K562 (cell line): ENCODE measurements at regions not wholly inside any gene's neighbourhood (a gene's known extent, or its start where the extent isn't known, plus 50 kb on each side); places are given as distances from the start of the nearest gene placed in this dataset.

ENCODE experiments used
- ATAC-seq: fragments of 200-7000 bp; cut with Tn5 transposase; 3 replicates; pipeline ENCODE4 v1.9.1; 2020; ENCODE audit warnings: moderate library complexity
- BruUV-seq: library from RNA; stranded (reverse); fragments of 400-500 nt; replicated peaks from 2 replicates; lab custom pipeline; 2021; lab: Mats Ljungman, UMichigan
- CTCF ChIA-PET: fragments of 300-600 bp; formaldehyde crosslinking; extraction: SDS; loops from one replicate; lab custom pipeline; 2021; ENCODE audit warnings: low intra/inter-chr PET ratio; lab: Yijun Ruan, JAX
- POLR2A ChIA-PET: fragments of 300-600, 350-650 bp; sonication (Branson Sonifier 250); formaldehyde crosslinking; extraction: SDS; loops from one replicate; lab custom pipeline; 2021; ENCODE audit warnings: antibody characterized with exemption, inconsistent platforms; lab: Yijun Ruan, JAX
- DNase-seq, 4 experiments: peaks; one replicate each; pipeline versions ENCODE4 v3.0.0 to v3.0.0-alpha.2; 2011 to 2018; ENCODE audit warnings: low spot score in 3 of 4, mixed read lengths in 3 of 4; ENCODE audit errors: extremely low read depth in 1 of 4
- FAIRE-seq: peaks from 2 replicates; lab custom pipeline; 2011; peaks lifted over from hg19 to GRCh38; lab: Jason Lieb, UNC
- H2AFZ ChIP-seq: 2 replicates; pipeline ENCODE4 v1.6.0; 2011; ENCODE audit warnings: low read depth, low read length, control low read depth, inconsistent platforms
- H3K27ac ChIP-seq: fragments of 200-600 bp; 3 replicates; pipeline ENCODE4 v1.8.0; 2011; ENCODE audit warnings: low read depth, mild to moderate bottlenecking, control low read depth, inconsistent platforms, low read length, moderate library complexity, mixed read lengths; ENCODE audit errors: extremely low read depth
- H3K27me3 ChIP-seq, 2 experiments: fragments of 300-600 bp in 1 of 2; 2 replicates in 1 of 2; 3 replicates in 1 of 2; pipeline versions ENCODE4 v1.6.0 to v1.8.0; 2011; ENCODE audit warnings: inconsistent platforms in 2 of 2, low read length in 2 of 2, mild to moderate bottlenecking in 1 of 2, mixed read lengths in 1 of 2, moderate library complexity in 1 of 2; ENCODE audit not compliant: control insufficient read depth in 2 of 2, insufficient read depth in 2 of 2
- H3K36me3 ChIP-seq: fragments of 300-600 bp; 3 replicates; pipeline ENCODE4 v1.8.0; 2011; ENCODE audit warnings: mild to moderate bottlenecking, low read length, inconsistent platforms; ENCODE audit not compliant: control insufficient read depth, insufficient read depth
- H3K4me1 ChIP-seq, 2 experiments: fragments of 200-600 bp in 1 of 2; replicated peaks in 1 of 2; 2 replicates in 1 of 2; 3 replicates in 1 of 2; pipeline versions ENCODE4 v1.5.1 to v1.8.0; 2011; ENCODE audit warnings: inconsistent platforms in 2 of 2, low read length in 2 of 2, mild to moderate bottlenecking in 1 of 2, mixed read lengths in 1 of 2, moderate library complexity in 1 of 2; ENCODE audit not compliant: control insufficient read depth in 2 of 2, insufficient read depth in 2 of 2
- H3K4me2 ChIP-seq: 2 replicates; pipeline ENCODE4 v1.6.1; 2011; ENCODE audit warnings: low read length, control low read depth, inconsistent platforms, mixed read lengths; ENCODE audit not compliant: insufficient read depth
- H3K4me3 ChIP-seq: fragments of 200-600 bp; sonication (generic), shearing (Covaris generic); 2 replicates; pipeline ENCODE4 v1.5.1; 2016; ENCODE audit warnings: control low read depth, inconsistent platforms
- H3K79me2 ChIP-seq: fragments of 200-600 bp; 3 replicates; pipeline ENCODE4 v1.8.0; 2011; ENCODE audit warnings: low read length, inconsistent platforms; ENCODE audit not compliant: control insufficient read depth, insufficient read depth
- H3K9ac ChIP-seq, 2 experiments: 2 replicates each; pipeline versions ENCODE4 v1.6.0 to v1.6.1; 2011; ENCODE audit warnings: low read depth in 2 of 2, low read length in 2 of 2, control low read depth in 1 of 2, inconsistent platforms in 1 of 2, mild to moderate bottlenecking in 1 of 2, mixed read lengths in 1 of 2; ENCODE audit not compliant: insufficient read depth in 1 of 2
- H3K9me1 ChIP-seq: one replicate; pipeline ENCODE4 v1.6.0; 2011; ENCODE audit warnings: inconsistent platforms, mild to moderate bottlenecking, low read length, moderate library complexity; ENCODE audit not compliant: control insufficient read depth, insufficient read depth
- H3K9me3 ChIP-seq: replicated peaks from 2 replicates; pipeline ENCODE4 v1.5.1; 2011; ENCODE audit warnings: low read depth, low read length, inconsistent platforms; ENCODE audit not compliant: control insufficient read depth, insufficient read depth
- H4K20me1 ChIP-seq: replicated peaks from 2 replicates; pipeline ENCODE4 v1.6.1; 2011; ENCODE audit warnings: low read length, inconsistent platforms, mixed read lengths; ENCODE audit not compliant: control insufficient read depth, insufficient read depth
- AFF4 ChIP-seq: sonication (generic); formaldehyde crosslinking; IDR thresholded peaks from 2 replicates; pipeline ENCODE4 v1.8.0; 2023; ENCODE audit warnings: mild to moderate bottlenecking, missing genetic modification reagents
- BHLHE40 ChIP-seq: IDR thresholded peaks from 2 replicates; pipeline ENCODE4 v1.6.1; 2011; ENCODE audit warnings: low read length, improper control_type of control experiment
- DMBX1 ChIP-seq: fragments of 250-450 bp; sonication (Bioruptor Pico); IDR thresholded peaks from 2 replicates; pipeline ENCODE4 v1.8.0; 2022; ENCODE audit warnings: inconsistent platforms, mild to moderate bottlenecking, moderate library complexity, borderline replicate concordance
- ESRRA ChIP-seq: fragments of 450-650 bp; IDR thresholded peaks from 2 replicates; pipeline ENCODE4 v1.6.1; 2014; ENCODE audit warnings: low read depth, mild to moderate bottlenecking, moderate library complexity, borderline replicate concordance
- FOSL1 ChIP-seq: fragments of 200-800 bp; sonication (Bioruptor generic); conservative IDR thresholded peaks from 2 replicates; pipeline ENCODE4 v1.6.1; 2016; ENCODE audit warnings: missing genetic modification characterization, missing compliant biosample characterization
- FOXK1 ChIP-seq: sonication (generic); formaldehyde crosslinking; IDR thresholded peaks from 2 replicates; pipeline ENCODE4 v1.8.0; 2022; ENCODE audit warnings: missing genetic modification reagents, mild to moderate bottlenecking, borderline replicate concordance
- GATAD2A ChIP-seq: fragments of 450-650 bp; IDR thresholded peaks from 2 replicates; pipeline ENCODE4 v1.6.1; 2017
- HDAC3 ChIP-seq: fragments of 450-650 bp; IDR thresholded peaks from 2 replicates; pipeline ENCODE4 v1.6.1; 2018; ENCODE audit warnings: borderline replicate concordance, mild to moderate bottlenecking, moderate library complexity; ENCODE audit not compliant: partially characterized antibody
- KHSRP ChIP-seq: fragments of 450-650 bp; IDR thresholded peaks from 2 replicates; pipeline ENCODE4 v1.6.1; 2017
- MAFG ChIP-seq: fragments of 450-650 bp; conservative IDR thresholded peaks from 2 replicates; pipeline ENCODE4 v1.6.1; 2016; ENCODE audit warnings: missing genetic modification characterization, missing compliant biosample characterization
- NCOA2 ChIP-seq, 2 experiments: fragments of 450-650 bp; IDR thresholded peaks; 2 replicates each; pipeline ENCODE4 v1.6.1; 2018; ENCODE audit warnings: mild to moderate bottlenecking in 2 of 2, moderate library complexity in 1 of 2; ENCODE audit not compliant: partially characterized antibody in 2 of 2
- NFIC ChIP-seq: fragments of 450-650 bp; IDR thresholded peaks from 2 replicates; pipeline ENCODE4 v1.6.1; 2017; ENCODE audit warnings: mild to moderate bottlenecking, inconsistent platforms
- THRAP3 ChIP-seq: fragments of 450-650 bp; IDR thresholded peaks from 2 replicates; pipeline ENCODE4 v1.6.1; 2016; ENCODE audit warnings: mild to moderate bottlenecking, inconsistent platforms, borderline replicate concordance
- ZBTB17 ChIP-seq: fragments of 450-650 bp; formaldehyde crosslinking; IDR thresholded peaks from 2 replicates; pipeline ENCODE4 v1.4.0; 2020; ENCODE audit warnings: mild to moderate bottlenecking
- ZEB2 ChIP-seq: fragments of 450-650 bp; IDR thresholded peaks from 2 replicates; pipeline ENCODE4 v1.6.1; 2016
- ZNF165 ChIP-seq: fragments of 250-450 bp; sonication (Bioruptor Pico); IDR thresholded peaks from 2 replicates; pipeline ENCODE4 v1.4.0; 2020; ENCODE audit warnings: borderline replicate concordance
- ZNF184 ChIP-seq: sonication (generic); formaldehyde crosslinking; IDR thresholded peaks from 2 replicates; pipeline ENCODE4 v1.5.0; 2020; ENCODE audit warnings: missing genetic modification reagents
- ZNF347 ChIP-seq: fragments of 450-650 bp; formaldehyde crosslinking; IDR thresholded peaks from 2 replicates; pipeline ENCODE4 v1.4.0; 2020; ENCODE audit warnings: low read depth, mild to moderate bottlenecking, moderate library complexity
- whole genome bisulfite sequencing: fragments of 100-300 bp; shearing (Covaris generic); methylation state at CpG from one replicate; pipeline ENCODE4 v1.1.6; 2016; ENCODE audit warnings: low coverage, mixed read lengths; ENCODE audit not compliant: insufficient coverage; ENCODE audit errors: missing lambda C conversion rate; 5-methylcytosine and 5-hydroxymethylcytosine counted together
- in situ Hi-C: fragments of 300-500 bp; cut with MboI; formaldehyde crosslinking; loops from 4 replicates; pipeline ENCODE4 v1.15.0; 2018; ENCODE audit warnings: inconsistent platforms, mixed read lengths
- intact Hi-C: fragments of 100-400 bp; cut with micrococcal nuclease; formaldehyde crosslinking; loops from 2 replicates; pipeline ENCODE4 v1.14.2; 2022
- TF ChIP-seq, protein P1 (sequence below): fragments of 250-450 bp; sonication (Bioruptor Pico); IDR thresholded peaks from 2 replicates; pipeline ENCODE4 v1.8.0; 2022; ENCODE audit warnings: inconsistent platforms

DNA sequence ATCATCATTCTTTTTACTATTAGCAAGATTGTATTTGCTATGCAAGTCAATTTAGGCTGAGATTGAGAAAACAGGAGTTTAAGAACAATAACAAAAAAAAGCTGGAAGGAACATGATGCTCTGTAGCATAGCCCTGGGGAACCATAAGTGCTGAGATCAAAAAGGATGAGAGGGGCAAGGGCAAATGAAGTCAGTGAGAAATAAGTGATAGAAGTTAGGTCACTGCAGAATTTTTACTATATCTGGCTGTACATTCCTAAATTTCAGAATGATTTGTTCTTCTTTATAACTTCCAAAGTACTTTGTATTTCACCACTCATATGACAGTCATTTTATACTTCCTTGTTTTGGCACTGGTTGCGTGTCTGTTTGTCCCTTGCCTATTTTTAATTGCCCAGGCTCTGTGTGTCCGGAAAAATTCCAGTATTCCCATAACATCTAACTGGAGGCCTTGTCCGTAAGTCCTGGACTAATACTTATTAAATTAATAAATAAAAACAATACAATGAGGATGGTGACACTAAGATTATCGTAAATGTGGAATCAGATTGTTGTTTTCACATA, 444.7 kb downstream of the TENT5A start (continued):
- TF ChIP-seq AFF4 (CRISPR knock-in tag) = no peak
- TF ChIP-seq ZBTB17 = no peak
- TF ChIP-seq ZEB2 = no peak

DNA sequence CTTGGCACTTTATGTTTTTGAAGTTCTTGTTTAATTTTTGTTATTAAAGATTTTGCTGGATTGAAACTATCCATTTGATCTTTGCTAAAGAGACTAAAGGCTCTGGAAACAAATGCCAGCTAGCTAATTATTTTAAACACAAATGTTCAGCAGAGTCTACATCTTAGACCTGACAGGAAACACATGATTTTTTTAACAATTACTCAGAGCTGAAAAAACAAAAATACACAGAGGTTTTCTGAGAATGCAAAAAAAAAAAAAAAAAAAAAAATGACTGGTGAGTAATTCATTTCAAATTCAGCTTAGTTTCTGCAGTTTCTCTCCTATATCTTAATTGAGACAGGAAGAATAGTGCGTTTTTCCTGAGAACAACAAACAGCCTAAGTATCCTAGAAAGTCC, 448.0 kb downstream of the TENT5A start:
- Histone ChIP-seq H3K79me2 (no peaks in the 10 kb centered on the region), H3K4me3 (no peak overlapping the region), H4K20me1 (no peaks in the 10 kb centered on the region), H3K27me3 (no peaks in the 10 kb centered on the region), H2AFZ (no peak overlapping the region), H3K4me1 (no peaks in the 10 kb centered on the region), H3K9me1 (no peaks in the 10 kb centered on the region), H3K4me2 (no peak overlapping the region), H3K9me3 (no peaks in the 10 kb centered on the region), H3K36me3 (no peaks in the 10 kb centered on the region), H3K27ac (no peak overlapping the region), H3K9ac (no peak overlapping the region)
- ChIA-PET POLR2A (no interaction called here), CTCF (no interaction called here)
- ATAC-seq = no peak
- in situ Hi-C loops = no loop called here
- WGBS = 0% methylated on average over 1 of the region's 1 CpG
- DNase-seq = no peak
- intact Hi-C loops = no loop called here
- no TSS peak for BruUV-seq
- FAIRE-seq = no peak
- no peak for TF ChIP-seq ZNF184 (CRISPR knock-in tag)
- TF ChIP-seq ZNF347 (CRISPR knock-in tag) = no peak
- TF ChIP-seq GATAD2A = no peak
- TF ChIP-seq NCOA2 (IDR thresholded peaks at IDR 0.05; ENCODE audit: partially characterized antibody in 2 of 2) = no peak
- TF ChIP-seq, protein P1, sequence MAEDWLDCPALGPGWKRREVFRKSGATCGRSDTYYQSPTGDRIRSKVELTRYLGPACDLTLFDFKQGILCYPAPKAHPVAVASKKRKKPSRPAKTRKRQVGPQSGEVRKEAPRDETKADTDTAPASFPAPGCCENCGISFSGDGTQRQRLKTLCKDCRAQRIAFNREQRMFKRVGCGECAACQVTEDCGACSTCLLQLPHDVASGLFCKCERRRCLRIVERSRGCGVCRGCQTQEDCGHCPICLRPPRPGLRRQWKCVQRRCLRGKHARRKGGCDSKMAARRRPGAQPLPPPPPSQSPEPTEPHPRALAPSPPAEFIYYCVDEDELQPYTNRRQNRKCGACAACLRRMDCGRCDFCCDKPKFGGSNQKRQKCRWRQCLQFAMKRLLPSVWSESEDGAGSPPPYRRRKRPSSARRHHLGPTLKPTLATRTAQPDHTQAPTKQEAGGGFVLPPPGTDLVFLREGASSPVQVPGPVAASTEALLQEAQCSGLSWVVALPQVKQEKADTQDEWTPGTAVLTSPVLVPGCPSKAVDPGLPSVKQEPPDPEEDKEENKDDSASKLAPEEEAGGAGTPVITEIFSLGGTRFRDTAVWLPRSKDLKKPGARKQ = no peak
- TF ChIP-seq DMBX1 (CRISPR knock-in tag) = no peak
- TF ChIP-seq MAFG (tag) = no peak
- TF ChIP-seq KHSRP = no peak
- TF ChIP-seq ZNF165 (CRISPR knock-in tag) = no peak
- TF ChIP-seq THRAP3 = no peak
- no peak for TF ChIP-seq ESRRA
- TF ChIP-seq BHLHE40 = no peak
- no peak for TF ChIP-seq FOXK1 (CRISPR knock-in tag)
- no peak for TF ChIP-seq NFIC
- TF ChIP-seq HDAC3 = no peak
- no peak for TF ChIP-seq FOSL1 (tag)
